PFSK-1 (cell line): ENCODE measurements at regions not wholly inside any gene's neighbourhood (a gene's known extent, or its start where the extent isn't known, plus 50 kb on each side); places are given as distances from the start of the nearest gene placed in this dataset.

Source experiments
- POLR2AphosphoS5 ChIP-seq: IDR thresholded peaks from 2 replicates; pipeline ENCODE4 v1.6.1; 2012; ENCODE audit warnings: low read depth, mild to moderate bottlenecking, control low read depth, low read length, moderate library complexity
- SIN3A ChIP-seq: IDR thresholded peaks from 2 replicates; pipeline ENCODE4 v1.6.1; 2012; ENCODE audit warnings: mild to moderate bottlenecking, low read length, moderate library complexity, borderline replicate concordance; ENCODE audit not compliant: insufficient read depth

DNA sequence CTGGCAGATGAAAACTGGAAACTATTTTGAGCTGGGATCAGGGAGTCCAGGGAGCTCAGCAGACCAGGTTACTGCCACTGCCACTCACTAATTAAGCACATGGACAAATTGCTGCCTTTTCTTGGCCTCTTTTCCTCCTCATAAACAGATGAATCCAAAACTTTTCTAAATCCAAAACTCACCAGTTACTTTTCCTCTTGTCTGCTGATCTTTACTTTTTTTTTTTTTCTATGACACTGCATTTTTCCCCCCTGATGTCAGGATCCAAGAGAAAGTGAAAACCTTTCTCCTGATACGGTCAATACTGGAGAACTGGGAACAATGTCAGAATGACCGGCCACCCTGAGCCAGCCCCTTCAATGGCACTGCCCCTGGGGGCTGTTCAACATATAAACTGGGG is 405.8 kb downstream of the DUSP10 start:
- TF ChIP-seq POLR2AphosphoS5 (no peak), SIN3A (no peak)
